Cardiac muscle cell (in vitro differentiated cells and primary cell): ENCODE measurements at regions not wholly inside any gene's neighbourhood (a gene's known extent, or its start where the extent isn't known, plus 50 kb on each side); places are given as distances from the start of the nearest gene placed in this dataset.

ENCODE experiments used
- DNase-seq, 2 donors: peaks; one replicate each; pipeline versions ENCODE4 v3.0.0 to v3.0.0-alpha.2; 2010 to 2017; ENCODE audit warnings: low read depth in 1 of 2, low spot score in 1 of 2
- H3K27ac ChIP-seq: fragments of 200-600 bp; sonication (generic); 2 replicates; pipeline ENCODE4 v1.5.1; 2016
- H3K27me3 ChIP-seq: fragments of 200-600 bp; sonication (generic); 2 replicates; pipeline ENCODE4 v1.6.0; 2016; ENCODE audit warnings: control low read depth
- H3K36me3 ChIP-seq: fragments of 200-600 bp; sonication (generic); 2 replicates; pipeline ENCODE4 v1.5.1; 2016; ENCODE audit warnings: control low read depth
- H3K4me1 ChIP-seq: fragments of 200-600 bp; sonication (generic); 2 replicates; pipeline ENCODE4 v1.8.1; 2017; ENCODE audit warnings: low read depth, mild to moderate bottlenecking, mixed run types
- H3K4me3 ChIP-seq: fragments of 200-600 bp; sonication (generic); 2 replicates; pipeline ENCODE4 v1.5.1; 2016; ENCODE audit warnings: mild to moderate bottlenecking
- H3K9me3 ChIP-seq: fragments of 200-600 bp; sonication (generic); 2 replicates; pipeline ENCODE4 v1.5.1; 2017; ENCODE audit warnings: low read depth, mild to moderate bottlenecking, control low read depth
- CTCF ChIP-seq: IDR thresholded peaks from 2 replicates; pipeline ENCODE4 v1.5.1; 2012; ENCODE audit warnings: low read depth, mild to moderate bottlenecking, low read length

- Histone ChIP-seq H3K4me3 (no peak overlapping the region), H3K27me3 (no peaks in the 10 kb centered on the region), H3K27ac (no peak overlapping the region), H3K4me1 (peaks cover 12% of the 10 kb centered on the region), H3K36me3 (no peaks in the 10 kb centered on the region), H3K9me3 (no peaks in the 10 kb centered on the region)
- DNase-seq = no peak
- TF ChIP-seq CTCF = no peak
Measured at GRCh38 chr18:24826605-24827004, 366.2 kb downstream of the HRH4 start.

- no peak for DNase-seq
- H3K27me3 ChIP-seq = no peaks in the 10 kb centered on the region
- no peak overlapping the region for H3K27ac ChIP-seq
- TF ChIP-seq CTCF = no peak
- no peak overlapping the region for H3K4me3 ChIP-seq
- H3K9me3 ChIP-seq = no peaks in the 10 kb centered on the region
- H3K36me3 ChIP-seq = no peaks in the 10 kb centered on the region
- peaks cover 21% of the 10 kb centered on the region for H3K4me1 ChIP-seq
Measured at GRCh38 chr18:24827501-24827900, 367.1 kb downstream of the HRH4 start.

GRCh38 chr18:24831081-24831480, 370.6 kb downstream of the HRH4 start:
- Histone ChIP-seq H3K27ac (peak overlapping the region; percentile 91), H3K4me3 (no peak overlapping the region), H3K27me3 (no peaks in the 10 kb centered on the region), H3K4me1 (peaks cover 25% of the 10 kb centered on the region), H3K9me3 (no peaks in the 10 kb centered on the region), H3K36me3 (no peaks in the 10 kb centered on the region)
- no peak for DNase-seq
- TF ChIP-seq CTCF = no peak

- no peaks in the 10 kb centered on the region for H3K9me3 ChIP-seq
- TF ChIP-seq CTCF = no peak
- DNase-seq = peak in 1 of 2 donors; percentile 83
- no peaks in the 10 kb centered on the region for H3K27me3 ChIP-seq
- no peak overlapping the region for H3K4me3 ChIP-seq
- H3K4me1 ChIP-seq = peaks cover 28% of the 10 kb centered on the region
- H3K36me3 ChIP-seq = no peaks in the 10 kb centered on the region
- H3K27ac ChIP-seq = peak overlapping the region; percentile 91
Measured at GRCh38 chr18:24831871-24832665, 371.6 kb downstream of the HRH4 start.

- no peak for TF ChIP-seq CTCF
- H3K36me3 ChIP-seq = no peaks in the 10 kb centered on the region
Measured at GRCh38 chr18:24835751-24836150, 375.3 kb downstream of the HRH4 start.

More at GRCh38 chr18:24835751-24836150, 375.3 kb downstream of the HRH4 start:
- no peaks in the 10 kb centered on the region for H3K9me3 ChIP-seq
- H3K4me1 ChIP-seq = peaks cover 23% of the 10 kb centered on the region
- no peak overlapping the region for H3K4me3 ChIP-seq
- H3K27ac ChIP-seq = no peak overlapping the region
- DNase-seq = no peak
- no peaks in the 10 kb centered on the region for H3K27me3 ChIP-seq
